ENCODE measurements at regions not wholly inside any gene's neighbourhood (a gene's known extent, or its start where the extent isn't known, plus 50 kb on each side); places are given as distances from the start of the nearest gene placed in this dataset.
"Not testable (repeated sequence)": the region's sequence is repeated elsewhere in the genome, so short reads cannot be mapped to it uniquely, and the experiment has no call there.

DNA sequence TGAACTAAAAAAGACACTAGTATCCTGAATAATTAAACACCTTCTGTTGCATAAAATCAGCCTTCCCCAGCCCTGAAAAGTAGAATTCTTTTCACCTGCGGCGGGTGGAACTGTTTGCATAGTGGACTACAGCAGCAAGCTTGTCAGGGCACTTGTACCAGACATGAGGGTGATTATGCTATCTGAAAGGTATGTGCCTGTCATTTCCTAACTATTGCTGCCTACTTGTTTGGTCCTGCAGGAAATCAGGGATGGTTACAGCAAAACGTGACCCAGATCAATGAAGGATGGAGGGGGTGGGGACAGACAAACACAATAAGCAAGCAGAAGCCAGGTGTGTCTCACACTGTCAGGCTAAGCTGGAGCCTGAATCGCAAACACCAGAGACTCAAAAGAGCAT lies 385.6 kb downstream of the MLLT3 start:
- Histone ChIP-seq H3K4me3 (no peak overlapping the region), H3K9me3 (peaks cover 0 to 10% of the 10 kb centered on the region in 2 donors), H3K27ac (no peak overlapping the region), H3K4me1 (no peaks in the 10 kb centered on the region), H3K27me3 (no peaks in the 10 kb centered on the region), H3K36me3 (no peaks in the 10 kb centered on the region)
- DNase-seq (peak in 1 of 4 donors; percentile 37), ATAC-seq (peak; percentile 97)
- intact Hi-C loops (cut with DNase I), result no loop called here
- TF ChIP-seq, protein P1, sequence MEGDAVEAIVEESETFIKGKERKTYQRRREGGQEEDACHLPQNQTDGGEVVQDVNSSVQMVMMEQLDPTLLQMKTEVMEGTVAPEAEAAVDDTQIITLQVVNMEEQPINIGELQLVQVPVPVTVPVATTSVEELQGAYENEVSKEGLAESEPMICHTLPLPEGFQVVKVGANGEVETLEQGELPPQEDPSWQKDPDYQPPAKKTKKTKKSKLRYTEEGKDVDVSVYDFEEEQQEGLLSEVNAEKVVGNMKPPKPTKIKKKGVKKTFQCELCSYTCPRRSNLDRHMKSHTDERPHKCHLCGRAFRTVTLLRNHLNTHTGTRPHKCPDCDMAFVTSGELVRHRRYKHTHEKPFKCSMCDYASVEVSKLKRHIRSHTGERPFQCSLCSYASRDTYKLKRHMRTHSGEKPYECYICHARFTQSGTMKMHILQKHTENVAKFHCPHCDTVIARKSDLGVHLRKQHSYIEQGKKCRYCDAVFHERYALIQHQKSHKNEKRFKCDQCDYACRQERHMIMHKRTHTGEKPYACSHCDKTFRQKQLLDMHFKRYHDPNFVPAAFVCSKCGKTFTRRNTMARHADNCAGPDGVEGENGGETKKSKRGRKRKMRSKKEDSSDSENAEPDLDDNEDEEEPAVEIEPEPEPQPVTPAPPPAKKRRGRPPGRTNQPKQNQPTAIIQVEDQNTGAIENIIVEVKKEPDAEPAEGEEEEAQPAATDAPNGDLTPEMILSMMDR (IDR thresholded peaks at IDR 0.05), result no peak

DNA sequence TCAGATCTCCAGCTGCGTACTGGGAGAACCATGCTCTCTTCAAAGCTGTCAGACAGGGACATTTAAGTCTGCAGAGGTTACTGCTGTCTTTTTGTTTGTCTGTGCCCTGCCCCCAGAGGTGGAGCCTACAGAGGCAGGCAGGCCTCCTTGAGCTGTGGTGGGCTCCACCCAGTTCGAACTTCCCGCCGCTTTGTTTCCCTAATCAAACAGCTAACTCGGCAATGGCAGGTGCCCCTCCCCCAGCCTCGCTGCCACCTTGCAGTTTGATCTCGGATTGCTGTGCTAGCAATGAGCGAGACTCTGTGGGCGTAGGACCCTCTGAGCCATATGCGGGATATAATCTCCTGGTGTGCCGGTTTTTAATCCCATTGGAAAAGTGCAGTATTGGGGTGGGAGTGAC lies 387.1 kb downstream of the MLLT3 start:
- ATAC-seq; H3K36me3 ChIP-seq; DNase-seq; H3K27ac ChIP-seq; H3K9me3 ChIP-seq; H3K4me1 ChIP-seq; intact Hi-C loops (cut with DNase I); H3K4me3 ChIP-seq; H3K27me3 ChIP-seq: not testable (repeated sequence)

- Histone ChIP-seq H3K27me3 (no peaks in the 10 kb centered on the region), H3K4me3 (no peak overlapping the region), H3K9me3 (no peaks in the 10 kb centered on the region), H3K36me3 (no peaks in the 10 kb centered on the region), H3K27ac (no peak overlapping the region), H3K4me1 (no peaks in the 10 kb centered on the region)
- intact Hi-C loops (cut with DNase I), result no loop called here
- TF ChIP-seq, protein P1 (IDR thresholded peaks at IDR 0.05), result no peak
- ATAC-seq, result no peak
- no peak for DNase-seq
Observed at GRCh38 chr9:20228096-20228495, 394.2 kb downstream of the MLLT3 start.

- H3K4me1 ChIP-seq, result no peaks in the 10 kb centered on the region
- intact Hi-C loops (cut with DNase I), result no loop called here
- no peak for ATAC-seq
- H3K27me3 ChIP-seq, result no peaks in the 10 kb centered on the region
- H3K4me3 ChIP-seq, result no peak overlapping the region
- no peaks in the 10 kb centered on the region for H3K9me3 ChIP-seq
- H3K27ac ChIP-seq, result no peak overlapping the region
- no peak for DNase-seq
- TF ChIP-seq, protein P1 (IDR thresholded peaks at IDR 0.05), result no peak
- H3K36me3 ChIP-seq, result no peaks in the 10 kb centered on the region
Observed at GRCh38 chr9:20227166-20227874, 395.0 kb downstream of the MLLT3 start.

GRCh38 chr9:20226345-20226744 lies 396.0 kb downstream of the MLLT3 start:
- ATAC-seq (no peak), DNase-seq (no peak)
- TF ChIP-seq, protein P1 (IDR thresholded peaks at IDR 0.05), result no peak
- Histone ChIP-seq H3K4me1 (no peaks in the 10 kb centered on the region), H3K27ac (no peak overlapping the region), H3K4me3 (no peak overlapping the region), H3K27me3 (no peaks in the 10 kb centered on the region), H3K36me3 (no peaks in the 10 kb centered on the region), H3K9me3 (no peaks in the 10 kb centered on the region)
- intact Hi-C loops (cut with DNase I), result no loop called here

DNA sequence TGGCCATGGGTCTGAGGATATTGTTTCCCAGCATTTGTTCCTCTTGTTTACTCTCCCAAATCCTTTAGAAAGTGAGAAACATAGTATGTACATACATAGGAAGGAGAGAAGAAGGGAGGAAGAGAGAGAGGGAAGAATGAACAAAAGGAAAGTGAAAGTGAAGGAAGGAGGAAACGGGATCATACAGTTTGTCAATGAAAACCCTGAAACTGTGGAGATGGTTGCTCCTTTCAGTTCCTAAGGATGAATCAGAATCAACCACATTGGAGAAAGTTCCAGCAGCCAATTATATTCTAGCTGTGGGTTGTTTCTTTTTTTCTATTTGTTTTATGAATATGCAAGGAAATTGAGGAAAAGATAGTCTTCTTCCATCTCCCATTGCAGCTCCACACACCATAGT lies 396.5 kb downstream of the MLLT3 start:
- no peak overlapping the region for H3K4me3 ChIP-seq
- H3K27ac ChIP-seq, result no peak overlapping the region
- no peaks in the 10 kb centered on the region for H3K9me3 ChIP-seq
- ATAC-seq (no peak), DNase-seq (no peak)
- H3K27me3 ChIP-seq, result no peaks in the 10 kb centered on the region
- intact Hi-C loops (cut with DNase I), result no loop called here
- TF ChIP-seq, protein P1 (IDR thresholded peaks at IDR 0.05), result no peak
- no peaks in the 10 kb centered on the region for H3K36me3 ChIP-seq
- H3K4me1 ChIP-seq, result no peaks in the 10 kb centered on the region
